Liver (tissue), 8 donors: ENCODE measurements at regions not wholly inside any gene's neighbourhood (a gene's known extent, or its start where the extent isn't known, plus 50 kb on each side); places are given as distances from the start of the nearest gene placed in this dataset.

Experiments used
- DNase-seq: peaks from one replicate; pipeline ENCODE4 v3.0.0-alpha.2; 2017; ENCODE audit warnings: low spot score
- H3K27ac ChIP-seq, 2 donors: one replicate each; pipeline ENCODE4 v1.7.0; 2013; ENCODE audit warnings: inconsistent platforms in 2 of 2, low read length in 2 of 2, control low read depth in 1 of 2, low read depth in 1 of 2, mild to moderate bottlenecking in 1 of 2
- H3K27me3 ChIP-seq, 4 donors: one replicate each; pipeline versions ENCODE4 v1.6.1 to v1.7.0; 2013; ENCODE audit warnings: low read length in 3 of 4, inconsistent platforms in 1 of 4, mild to moderate bottlenecking in 1 of 4, moderate library complexity in 1 of 4; ENCODE audit not compliant: control insufficient read depth in 4 of 4, insufficient read depth in 4 of 4
- H3K36me3 ChIP-seq, 4 donors: one replicate each; pipeline versions ENCODE4 v1.6.1 to v1.7.0; 2013; ENCODE audit warnings: low read length in 3 of 4, mild to moderate bottlenecking in 3 of 4, low read depth in 1 of 4, moderate library complexity in 1 of 4; ENCODE audit not compliant: control insufficient read depth in 4 of 4, insufficient read depth in 3 of 4
- H3K4me1 ChIP-seq, 4 donors: one replicate each; pipeline versions ENCODE4 v1.6.1 to v1.7.0; 2013; ENCODE audit warnings: low read length in 3 of 4, mild to moderate bottlenecking in 3 of 4, moderate library complexity in 1 of 4; ENCODE audit not compliant: control insufficient read depth in 4 of 4, insufficient read depth in 4 of 4
- H3K4me3 ChIP-seq, 3 donors: one replicate each; pipeline versions ENCODE4 v1.6.1 to v1.7.0; 2013; ENCODE audit warnings: low read length in 3 of 3, control low read depth in 1 of 3, low read depth in 1 of 3, mild to moderate bottlenecking in 1 of 3
- H3K9ac ChIP-seq, 2 donors: one replicate each; pipeline ENCODE4 v1.7.0; 2013; ENCODE audit warnings: low read length in 2 of 2, mild to moderate bottlenecking in 2 of 2, moderate library complexity in 2 of 2, control low read depth in 1 of 2, low read depth in 1 of 2
- H3K9me3 ChIP-seq, 4 donors: one replicate each; pipeline versions ENCODE4 v1.6.1 to v1.7.0; 2013; ENCODE audit warnings: low read length in 3 of 4; ENCODE audit not compliant: control insufficient read depth in 4 of 4
- ATF3 ChIP-seq: IDR thresholded peaks from 2 replicates; pipeline ENCODE4 v1.6.1; 2016; ENCODE audit warnings: antibody characterized with exemption
- CTCF ChIP-seq: fragments of 150-350 bp; IDR thresholded peaks from 2 replicates; pipeline ENCODE4 v1.5.1; 2017; ENCODE audit warnings: improper control_type of control experiment, low read depth, low read length; ENCODE audit not compliant: missing input control
- EGR1 ChIP-seq, 2 donors: IDR thresholded peaks; 2 replicates each; pipeline ENCODE4 v1.6.1; 2016 to 2018; ENCODE audit warnings: antibody characterized with exemption in 2 of 2, low read depth in 2 of 2
- FOXA1 ChIP-seq: IDR thresholded peaks from 2 replicates; pipeline ENCODE4 v1.6.1; 2016; ENCODE audit warnings: antibody characterized with exemption
- FOXA2 ChIP-seq: IDR thresholded peaks from 2 replicates; pipeline ENCODE4 v1.6.1; 2016; ENCODE audit warnings: antibody characterized with exemption
- HNF4G ChIP-seq: IDR thresholded peaks from 2 replicates; pipeline ENCODE4 v1.6.1; 2016; ENCODE audit warnings: antibody characterized with exemption
- JUND ChIP-seq, 2 donors: IDR thresholded peaks; 2 replicates each; pipeline ENCODE4 v1.6.1; 2016; ENCODE audit warnings: antibody characterized with exemption in 2 of 2
- MAX ChIP-seq: IDR thresholded peaks from 2 replicates; pipeline ENCODE4 v1.6.1; 2016; ENCODE audit warnings: antibody characterized with exemption
- NR2F2 ChIP-seq: IDR thresholded peaks from 2 replicates; pipeline ENCODE4 v1.6.1; 2016; ENCODE audit warnings: antibody characterized with exemption
- RAD21 ChIP-seq, 2 donors: IDR thresholded peaks; 2 replicates each; pipeline ENCODE4 v1.6.1; 2016; ENCODE audit warnings: antibody characterized with exemption in 2 of 2, mild to moderate bottlenecking in 2 of 2
- REST ChIP-seq: IDR thresholded peaks from 2 replicates; pipeline ENCODE4 v1.6.1; 2016; ENCODE audit warnings: antibody characterized with exemption, mild to moderate bottlenecking
- RXRA ChIP-seq, 2 donors: IDR thresholded peaks; 2 replicates each; pipeline ENCODE4 v1.6.1; 2017 to 2018; ENCODE audit warnings: antibody characterized with exemption in 2 of 2, mild to moderate bottlenecking in 1 of 2
- SP1 ChIP-seq: IDR thresholded peaks from 2 replicates; pipeline ENCODE4 v1.6.1; 2018; ENCODE audit warnings: antibody characterized with exemption, mild to moderate bottlenecking
- YY1 ChIP-seq: IDR thresholded peaks from 2 replicates; pipeline ENCODE4 v1.6.1; 2016; ENCODE audit warnings: antibody characterized with exemption, mild to moderate bottlenecking
- ZBTB33 ChIP-seq: IDR thresholded peaks from 2 replicates; pipeline ENCODE4 v1.6.1; 2016; ENCODE audit warnings: antibody characterized with exemption
- WGBS: extraction: QIAGEN DNeasy Blood & Tissue Kit; methylation state at CpG from one replicate; pipeline ENCODE4 v1.1.7; 2013; 5-methylcytosine and 5-hydroxymethylcytosine counted together
- donor health status: healthy.
- donor health status: healthy.
- donor health status: healthy.
- donor health status: healthy.
- donor health status: healthy.

- no peak overlapping the region for H3K27ac ChIP-seq
- no peaks in the 10 kb centered on the region for H3K9me3 ChIP-seq
- H3K27me3 ChIP-seq = peaks cover 0 to 3% (median 0%) of the 10 kb centered on the region in 4 donors
- no peak overlapping the region for H3K9ac ChIP-seq
- TF ChIP-seq FOXA1 (no peak), EGR1 (IDR thresholded peaks at IDR 0.05; ENCODE audit: low read depth in 2 of 2) (no peak), JUND (IDR thresholded peaks at IDR 0.05) (no peak), HNF4G (no peak), YY1 (no peak), RXRA (IDR thresholded peaks at IDR 0.05) (no peak), NR2F2 (no peak), ATF3 (no peak), SP1 (no peak), FOXA2 (no peak)
- H3K36me3 ChIP-seq = no peaks in the 10 kb centered on the region
- H3K4me1 ChIP-seq = peaks cover 0 to 5% (median 2%) of the 10 kb centered on the region in 4 donors
- WGBS = 14% methylated on average over 6 of the region's 6 CpGs
- no peak overlapping the region for H3K4me3 ChIP-seq
- no peak for DNase-seq
Measured at GRCh38 chr13:53781941-53782340, 753.3 kb downstream of the OLFM4 start.

- 2% methylated on average over 9 of the region's 9 CpGs for WGBS
- Histone ChIP-seq H3K4me1 (peaks cover 0 to 5% (median 2%) of the 10 kb centered on the region in 4 donors), H3K36me3 (no peaks in the 10 kb centered on the region), H3K27ac (no peak overlapping the region), H3K9ac (no peak overlapping the region), H3K27me3 (peaks cover 0 to 3% (median 0%) of the 10 kb centered on the region in 4 donors), H3K4me3 (peak overlapping the region in 1 of 3 donors; percentile 3), H3K9me3 (no peaks in the 10 kb centered on the region)
- TF ChIP-seq YY1 (no peak), JUND (IDR thresholded peaks at IDR 0.05) (no peak), REST (no peak), RAD21 (IDR thresholded peaks at IDR 0.05) (peak; percentile 81 to 85), CTCF (peak; percentile 69), MAX (no peak), RXRA (IDR thresholded peaks at IDR 0.05) (no peak), ZBTB33 (no peak), ATF3 (no peak), FOXA1 (no peak)
- no peak for DNase-seq
Measured at GRCh38 chr13:53782488-53782961, 753.9 kb downstream of the OLFM4 start.
